ENCODE measurements at regions not wholly inside any gene's neighbourhood (a gene's known extent, or its start where the extent isn't known, plus 50 kb on each side); places are given as distances from the start of the nearest gene placed in this dataset.
A peak's percentile ranks its signal among the peaks of the same experiment; 100 is the strongest.

DNA sequence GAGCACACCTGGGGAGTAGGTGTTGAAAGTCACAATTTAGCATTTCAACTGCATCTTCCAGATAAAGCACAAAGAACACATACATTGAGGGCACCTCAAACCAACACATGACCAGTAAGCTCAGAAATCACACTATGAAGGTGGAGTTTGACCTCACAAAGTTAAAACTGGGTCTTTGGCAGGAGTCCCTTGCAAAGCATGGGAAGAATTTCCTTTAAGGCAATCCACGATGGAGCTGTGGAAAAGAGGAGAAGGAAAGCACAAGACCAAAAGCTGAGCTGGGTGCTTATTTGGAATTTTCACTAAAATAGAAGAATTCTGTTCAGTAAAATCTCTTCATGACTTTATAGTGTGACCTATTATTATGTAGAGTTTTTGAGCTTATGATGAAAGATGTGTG lies 212.9 kb upstream of the APCDD1 start:
- H3K9me3 ChIP-seq (ENCODE audit: control insufficient read depth in 4 of 4, insufficient read depth in 3 of 4, low read length in 3 of 4) = no peaks in the 10 kb centered on the region
- TF ChIP-seq, protein P1, sequence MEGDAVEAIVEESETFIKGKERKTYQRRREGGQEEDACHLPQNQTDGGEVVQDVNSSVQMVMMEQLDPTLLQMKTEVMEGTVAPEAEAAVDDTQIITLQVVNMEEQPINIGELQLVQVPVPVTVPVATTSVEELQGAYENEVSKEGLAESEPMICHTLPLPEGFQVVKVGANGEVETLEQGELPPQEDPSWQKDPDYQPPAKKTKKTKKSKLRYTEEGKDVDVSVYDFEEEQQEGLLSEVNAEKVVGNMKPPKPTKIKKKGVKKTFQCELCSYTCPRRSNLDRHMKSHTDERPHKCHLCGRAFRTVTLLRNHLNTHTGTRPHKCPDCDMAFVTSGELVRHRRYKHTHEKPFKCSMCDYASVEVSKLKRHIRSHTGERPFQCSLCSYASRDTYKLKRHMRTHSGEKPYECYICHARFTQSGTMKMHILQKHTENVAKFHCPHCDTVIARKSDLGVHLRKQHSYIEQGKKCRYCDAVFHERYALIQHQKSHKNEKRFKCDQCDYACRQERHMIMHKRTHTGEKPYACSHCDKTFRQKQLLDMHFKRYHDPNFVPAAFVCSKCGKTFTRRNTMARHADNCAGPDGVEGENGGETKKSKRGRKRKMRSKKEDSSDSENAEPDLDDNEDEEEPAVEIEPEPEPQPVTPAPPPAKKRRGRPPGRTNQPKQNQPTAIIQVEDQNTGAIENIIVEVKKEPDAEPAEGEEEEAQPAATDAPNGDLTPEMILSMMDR (IDR thresholded peaks at IDR 0.05; ENCODE audit: control extremely low read depth, extremely low read depth) = no peak
- peaks cover 0 to 49% (median 28%) of the 10 kb centered on the region in 5 donors for H3K4me1 ChIP-seq (ENCODE audit: control insufficient read depth in 5 of 5, insufficient read depth in 5 of 5, low read length in 5 of 5)
- no peaks in the 10 kb centered on the region for H3K36me3 ChIP-seq (ENCODE audit: control insufficient read depth in 4 of 4, insufficient read depth in 4 of 4, low read length in 4 of 4)
- no peak overlapping the region for H3K9ac ChIP-seq (ENCODE audit: insufficient read depth in 1 of 2, low read length in 2 of 2)
- no peak overlapping the region for H3K27ac ChIP-seq (ENCODE audit: low read depth in 1 of 2, low read length in 1 of 2)
- H3K27me3 ChIP-seq (ENCODE audit: control insufficient read depth in 3 of 3, insufficient read depth in 3 of 3, low read length in 2 of 3) = no peaks in the 10 kb centered on the region
- 50 to 71% methylated on average over 1 of the region's 1 CpG for WGBS, 2 donors
- no peak for ATAC-seq (ENCODE audit: insufficient read depth, low FRiP score)
- H3K4me3 ChIP-seq = no peak overlapping the region
- no peak for DNase-seq

- Histone ChIP-seq H3K27ac (ENCODE audit: low read depth in 1 of 2, low read length in 1 of 2) (no peak overlapping the region), H3K9ac (ENCODE audit: insufficient read depth in 1 of 2, low read length in 2 of 2) (no peak overlapping the region), H3K36me3 (ENCODE audit: control insufficient read depth in 4 of 4, insufficient read depth in 4 of 4, low read length in 4 of 4) (no peaks in the 10 kb centered on the region), H3K27me3 (ENCODE audit: control insufficient read depth in 3 of 3, insufficient read depth in 3 of 3, low read length in 2 of 3) (no peaks in the 10 kb centered on the region), H3K4me3 (no peak overlapping the region), H3K4me1 (ENCODE audit: control insufficient read depth in 5 of 5, insufficient read depth in 5 of 5, low read length in 5 of 5) (peaks cover 0 to 62% (median 28%) of the 10 kb centered on the region in 5 donors), H3K9me3 (ENCODE audit: control insufficient read depth in 4 of 4, insufficient read depth in 3 of 4, low read length in 3 of 4) (no peaks in the 10 kb centered on the region)
- DNase-seq = peak in 2 of 3 donors; percentile 31 to 53
- TF ChIP-seq, protein P1 (IDR thresholded peaks at IDR 0.05; ENCODE audit: control extremely low read depth, extremely low read depth) = no peak
- 73 to 88% methylated on average over 7 of the region's 7 CpGs for WGBS, 2 donors
- ATAC-seq (ENCODE audit: insufficient read depth, low FRiP score) = no peak
Observed at GRCh38 chr18:10242936-10243680, 211.3 kb upstream of the APCDD1 start.

DNA sequence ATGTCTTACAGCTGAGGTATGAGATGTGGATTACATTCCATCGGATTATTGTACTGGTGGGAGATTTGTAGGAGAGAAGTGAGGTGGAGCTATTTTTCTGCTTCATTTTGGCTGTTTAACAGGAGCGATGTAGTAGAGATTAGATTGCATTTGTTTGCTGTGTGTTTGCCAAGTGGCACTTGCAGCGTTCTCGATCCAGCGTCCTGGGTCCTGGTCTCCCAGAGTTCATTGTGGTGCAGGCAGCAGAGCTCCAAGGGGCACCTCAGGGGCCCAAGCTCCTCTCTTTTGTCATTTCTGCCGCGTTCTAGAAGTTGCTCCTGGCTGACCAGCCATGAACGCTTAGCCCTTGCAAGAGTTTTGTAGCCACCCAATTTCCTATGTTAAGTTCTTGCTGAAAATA lies 210.1 kb upstream of the APCDD1 start:
- Histone ChIP-seq H3K27me3 (ENCODE audit: control insufficient read depth in 3 of 3, insufficient read depth in 3 of 3, low read length in 2 of 3) (no peaks in the 10 kb centered on the region), H3K9ac (ENCODE audit: insufficient read depth in 1 of 2, low read length in 2 of 2) (no peak overlapping the region), H3K9me3 (ENCODE audit: control insufficient read depth in 4 of 4, insufficient read depth in 3 of 4, low read length in 3 of 4) (no peaks in the 10 kb centered on the region), H3K4me3 (no peak overlapping the region), H3K4me1 (ENCODE audit: control insufficient read depth in 5 of 5, insufficient read depth in 5 of 5, low read length in 5 of 5) (peaks cover 0 to 54% (median 20%) of the 10 kb centered on the region in 5 donors), H3K27ac (ENCODE audit: low read depth in 1 of 2, low read length in 1 of 2) (no peak overlapping the region), H3K36me3 (ENCODE audit: control insufficient read depth in 4 of 4, insufficient read depth in 4 of 4, low read length in 4 of 4) (no peaks in the 10 kb centered on the region)
- peak in 2 of 3 donors; percentile 54 to 65 for DNase-seq
- WGBS, 2 donors = 74 to 82% methylated on average over 8 of the region's 8 CpGs
- TF ChIP-seq, protein P1 (IDR thresholded peaks at IDR 0.05; ENCODE audit: control extremely low read depth, extremely low read depth) = no peak
- no peak for ATAC-seq (ENCODE audit: insufficient read depth, low FRiP score)
